B cell (primary cell): ENCODE measurements at regions not wholly inside any gene's neighbourhood (a gene's known extent, or its start where the extent isn't known, plus 50 kb on each side); places are given as distances from the start of the nearest gene placed in this dataset.

Experiments
- EZH2 ChIP-seq: IDR thresholded peaks from 2 replicates; pipeline ENCODE4 v1.6.1; 2012; ENCODE audit warnings: borderline replicate concordance, low read depth, mild to moderate bottlenecking, moderate library complexity, low read length; ENCODE audit not compliant: insufficient read depth, poor library complexity, severe bottlenecking
- TF ChIP-seq, protein P1 (sequence below): fragments of 200-600 bp; IDR thresholded peaks from one replicate; pipeline ENCODE4 v1.8.0; 2022; ENCODE audit warnings: antibody characterized with exemption, mild to moderate bottlenecking

DNA sequence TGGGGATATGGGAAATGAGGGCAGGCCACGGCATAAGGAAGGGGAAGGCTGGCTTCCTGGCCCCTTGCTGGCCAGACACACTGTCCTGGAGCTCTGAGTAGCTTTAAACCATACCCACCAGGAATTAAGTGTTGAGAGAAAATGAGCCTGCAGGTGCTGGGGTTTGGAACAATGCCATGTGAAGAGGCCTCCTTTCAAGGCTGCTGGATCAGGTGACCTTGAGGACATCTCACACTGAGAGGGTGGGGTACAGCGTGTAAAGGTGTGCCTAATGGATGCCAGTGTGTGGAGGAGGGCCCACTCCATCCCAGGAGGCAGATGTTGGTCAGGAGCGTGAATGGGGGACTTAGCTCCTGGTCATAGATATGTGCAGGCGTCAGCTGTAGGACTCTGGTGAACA lies 74.8 kb upstream of the MLN start:
- TF ChIP-seq, protein P1, sequence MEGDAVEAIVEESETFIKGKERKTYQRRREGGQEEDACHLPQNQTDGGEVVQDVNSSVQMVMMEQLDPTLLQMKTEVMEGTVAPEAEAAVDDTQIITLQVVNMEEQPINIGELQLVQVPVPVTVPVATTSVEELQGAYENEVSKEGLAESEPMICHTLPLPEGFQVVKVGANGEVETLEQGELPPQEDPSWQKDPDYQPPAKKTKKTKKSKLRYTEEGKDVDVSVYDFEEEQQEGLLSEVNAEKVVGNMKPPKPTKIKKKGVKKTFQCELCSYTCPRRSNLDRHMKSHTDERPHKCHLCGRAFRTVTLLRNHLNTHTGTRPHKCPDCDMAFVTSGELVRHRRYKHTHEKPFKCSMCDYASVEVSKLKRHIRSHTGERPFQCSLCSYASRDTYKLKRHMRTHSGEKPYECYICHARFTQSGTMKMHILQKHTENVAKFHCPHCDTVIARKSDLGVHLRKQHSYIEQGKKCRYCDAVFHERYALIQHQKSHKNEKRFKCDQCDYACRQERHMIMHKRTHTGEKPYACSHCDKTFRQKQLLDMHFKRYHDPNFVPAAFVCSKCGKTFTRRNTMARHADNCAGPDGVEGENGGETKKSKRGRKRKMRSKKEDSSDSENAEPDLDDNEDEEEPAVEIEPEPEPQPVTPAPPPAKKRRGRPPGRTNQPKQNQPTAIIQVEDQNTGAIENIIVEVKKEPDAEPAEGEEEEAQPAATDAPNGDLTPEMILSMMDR, result no peak
- no peak for TF ChIP-seq EZH2
